Prostate gland (tissue), 2 donors: ENCODE measurements at regions not wholly inside any gene's neighbourhood (a gene's known extent, or its start where the extent isn't known, plus 50 kb on each side); places are given as distances from the start of the nearest gene placed in this dataset.

Experiments used
- DNase-seq: peaks from one replicate; pipeline ENCODE4 v3.0.0-alpha.2; 2019; ENCODE audit warnings: low spot score
- H3K27ac ChIP-seq, 2 donors: fragments of 200-600 bp; sonication (generic); 2 replicates each; pipeline ENCODE4 v1.5.1; 2017 to 2019
- H3K27me3 ChIP-seq: fragments of 200-600 bp; sonication (generic); replicated peaks from 2 replicates; pipeline ENCODE4 v1.5.1; 2019; ENCODE audit not compliant: insufficient read depth
- H3K36me3 ChIP-seq, 2 donors: fragments of 200-600 bp; sonication (generic); 1 replicate in 1 of 2; 2 replicates in 1 of 2; pipeline versions ENCODE4 v1.5.1 to v1.8.1; 2017 to 2019
- H3K4me1 ChIP-seq: fragments of 200-600 bp; sonication (generic); replicated peaks from 2 replicates; pipeline ENCODE4 v1.5.1; 2019
- H3K4me3 ChIP-seq, 2 donors: fragments of 200-600 bp; sonication (generic); 2 replicates each; pipeline ENCODE4 v1.5.1; 2017 to 2019
- H3K9me3 ChIP-seq: fragments of 200-600 bp; sonication (generic); 2 replicates; pipeline ENCODE4 v1.5.1; 2017
- CTCF ChIP-seq, 4 experiments: fragments of 200-600 bp in 2 of 4; fragments of 450-650 bp in 2 of 4; sonication (generic) in 2 of 4; IDR thresholded peaks; 1 replicate in 3 of 4; 2 replicates in 1 of 4; pipeline ENCODE4 v1.5.1; 2016 to 2019; ENCODE audit warnings: antibody characterized with exemption in 4 of 4, mild to moderate bottlenecking in 2 of 4, moderate library complexity in 2 of 4
- POLR2A ChIP-seq: fragments of 450-650 bp; IDR thresholded peaks from one replicate; pipeline ENCODE4 v1.6.1; 2016; ENCODE audit warnings: antibody characterized with exemption, mild to moderate bottlenecking
- POLR2AphosphoS5 ChIP-seq: sonication (generic); formaldehyde crosslinking; IDR thresholded peaks from one replicate; pipeline ENCODE4 v1.6.1; 2017; ENCODE audit warnings: antibody characterized with exemption
- WGBS: methylation state at CpG from one replicate; pipeline ENCODE4 v1.1.5; 2018; 5-methylcytosine and 5-hydroxymethylcytosine counted together
- intact Hi-C: fragments of 100-400 bp; cut with DNase I; formaldehyde crosslinking; loops from one replicate; pipeline ENCODE4 v1.14.2; 2022

- H3K27ac ChIP-seq = no peak overlapping the region
- WGBS = 70% methylated on average over 5 of the region's 5 CpGs
- no peaks in the 10 kb centered on the region for H3K27me3 ChIP-seq
- H3K4me1 ChIP-seq = no peaks in the 10 kb centered on the region
- H3K4me3 ChIP-seq = no peak overlapping the region
- H3K36me3 ChIP-seq = no peaks in the 10 kb centered on the region
- TF ChIP-seq POLR2AphosphoS5 (no peak), POLR2A (no peak), CTCF (IDR thresholded peaks at IDR 0.05) (no peak)
- intact Hi-C loops = no loop called here
- no peaks in the 10 kb centered on the region for H3K9me3 ChIP-seq
- no peak for DNase-seq
Observed at GRCh38 chr1:82269431-82269830, 468.7 kb downstream of the ADGRL2 start.

GRCh38 chr1:82268826-82269225, 468.1 kb downstream of the ADGRL2 start:
- H3K4me3 ChIP-seq = no peak overlapping the region
- no peaks in the 10 kb centered on the region for H3K4me1 ChIP-seq
- 94% methylated on average over 1 of the region's 1 CpG for WGBS
- no peak overlapping the region for H3K27ac ChIP-seq
- no peaks in the 10 kb centered on the region for H3K36me3 ChIP-seq
- TF ChIP-seq CTCF (IDR thresholded peaks at IDR 0.05) (no peak), POLR2AphosphoS5 (no peak), POLR2A (no peak)
- no peak for DNase-seq
- H3K9me3 ChIP-seq = no peaks in the 10 kb centered on the region
- intact Hi-C loops = no loop called here
- no peaks in the 10 kb centered on the region for H3K27me3 ChIP-seq

GRCh38 chr1:82266351-82266750, 465.6 kb downstream of the ADGRL2 start:
- intact Hi-C loops = no loop called here
- H3K36me3 ChIP-seq = no peaks in the 10 kb centered on the region
- 71% methylated on average over 1 of the region's 1 CpG for WGBS
- no peaks in the 10 kb centered on the region for H3K9me3 ChIP-seq
- DNase-seq = no peak
- H3K27me3 ChIP-seq = no peaks in the 10 kb centered on the region
- no peak overlapping the region for H3K27ac ChIP-seq
- TF ChIP-seq POLR2A = no peak
- TF ChIP-seq CTCF (IDR thresholded peaks at IDR 0.05) = no peak
- TF ChIP-seq POLR2AphosphoS5 = no peak
- H3K4me1 ChIP-seq = no peaks in the 10 kb centered on the region
- H3K4me3 ChIP-seq = no peak overlapping the region

- intact Hi-C loops = no loop called here
- DNase-seq = no peak
- no peaks in the 10 kb centered on the region for H3K9me3 ChIP-seq
- H3K27me3 ChIP-seq = no peaks in the 10 kb centered on the region
- H3K4me1 ChIP-seq = no peaks in the 10 kb centered on the region
- H3K4me3 ChIP-seq = no peak overlapping the region
- 95% methylated on average over 5 of the region's 5 CpGs for WGBS
- TF ChIP-seq CTCF (IDR thresholded peaks at IDR 0.05) = no peak
- TF ChIP-seq POLR2AphosphoS5 = no peak
- TF ChIP-seq POLR2A = no peak
- no peaks in the 10 kb centered on the region for H3K36me3 ChIP-seq
- no peak overlapping the region for H3K27ac ChIP-seq
Observed at GRCh38 chr1:82265436-82265835, 464.7 kb downstream of the ADGRL2 start.

GRCh38 chr1:82264802-82265201, 464.1 kb downstream of the ADGRL2 start:
- no peaks in the 10 kb centered on the region for H3K4me1 ChIP-seq
- intact Hi-C loops = no loop called here
- H3K9me3 ChIP-seq = no peaks in the 10 kb centered on the region
- TF ChIP-seq POLR2A = no peak
- TF ChIP-seq POLR2AphosphoS5 = no peak
- TF ChIP-seq CTCF (IDR thresholded peaks at IDR 0.05) = no peak
- H3K4me3 ChIP-seq = no peak overlapping the region
- H3K27ac ChIP-seq = no peak overlapping the region
- no peaks in the 10 kb centered on the region for H3K36me3 ChIP-seq
- no peak for DNase-seq
- WGBS = 95% methylated on average over 3 of the region's 3 CpGs
- H3K27me3 ChIP-seq = no peaks in the 10 kb centered on the region
